ENCODE measurements at regions not wholly inside any gene's neighbourhood (a gene's known extent, or its start where the extent isn't known, plus 50 kb on each side); places are given as distances from the start of the nearest gene placed in this dataset.

DNA sequence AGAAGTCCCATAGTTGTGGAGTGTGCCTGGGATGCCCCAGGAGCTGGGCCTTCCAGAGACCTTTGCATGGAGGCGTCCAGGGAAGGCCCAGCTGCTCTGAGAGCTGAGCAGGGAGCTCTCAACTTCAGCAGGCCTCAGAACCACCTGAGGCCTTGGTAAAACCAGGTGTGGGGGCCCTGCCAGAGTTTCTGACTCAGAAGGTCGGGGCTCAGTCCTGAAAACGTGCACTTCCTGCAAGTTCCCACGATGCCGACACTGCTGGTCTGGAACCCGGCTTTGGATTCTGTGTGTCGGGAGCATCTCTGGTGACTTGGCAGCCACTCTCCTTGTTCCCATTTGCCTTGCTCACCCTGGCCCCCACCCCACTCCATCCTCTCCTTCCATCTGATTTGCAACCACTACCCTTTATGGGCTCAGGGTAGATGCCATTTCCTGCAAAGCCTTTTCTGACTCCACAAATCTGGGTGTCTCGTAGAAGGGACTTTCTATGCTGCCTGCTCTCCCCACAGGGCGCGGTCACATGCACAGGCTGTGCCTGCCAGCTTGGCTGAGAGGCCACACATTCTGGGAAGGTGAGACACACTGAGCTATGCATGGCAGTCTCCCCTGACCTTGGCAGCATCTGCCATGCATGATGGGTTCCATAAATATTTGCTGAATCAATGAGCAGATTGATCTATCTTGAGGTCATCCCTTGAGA is 244.7 kb downstream of the COL4A1 start:
- TF ChIP-seq, protein P1, sequence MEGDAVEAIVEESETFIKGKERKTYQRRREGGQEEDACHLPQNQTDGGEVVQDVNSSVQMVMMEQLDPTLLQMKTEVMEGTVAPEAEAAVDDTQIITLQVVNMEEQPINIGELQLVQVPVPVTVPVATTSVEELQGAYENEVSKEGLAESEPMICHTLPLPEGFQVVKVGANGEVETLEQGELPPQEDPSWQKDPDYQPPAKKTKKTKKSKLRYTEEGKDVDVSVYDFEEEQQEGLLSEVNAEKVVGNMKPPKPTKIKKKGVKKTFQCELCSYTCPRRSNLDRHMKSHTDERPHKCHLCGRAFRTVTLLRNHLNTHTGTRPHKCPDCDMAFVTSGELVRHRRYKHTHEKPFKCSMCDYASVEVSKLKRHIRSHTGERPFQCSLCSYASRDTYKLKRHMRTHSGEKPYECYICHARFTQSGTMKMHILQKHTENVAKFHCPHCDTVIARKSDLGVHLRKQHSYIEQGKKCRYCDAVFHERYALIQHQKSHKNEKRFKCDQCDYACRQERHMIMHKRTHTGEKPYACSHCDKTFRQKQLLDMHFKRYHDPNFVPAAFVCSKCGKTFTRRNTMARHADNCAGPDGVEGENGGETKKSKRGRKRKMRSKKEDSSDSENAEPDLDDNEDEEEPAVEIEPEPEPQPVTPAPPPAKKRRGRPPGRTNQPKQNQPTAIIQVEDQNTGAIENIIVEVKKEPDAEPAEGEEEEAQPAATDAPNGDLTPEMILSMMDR (IDR thresholded peaks at IDR 0.05): no peak
- TF ChIP-seq EZH2phosphoT487 (IDR thresholded peaks at IDR 0.05) (no peak), EZH2 (IDR thresholded peaks at IDR 0.05) (no peak)

All from neural progenitor cell (in vitro differentiated cells).